ENCODE measurements at regions not wholly inside any gene's neighbourhood (a gene's known extent, or its start where the extent isn't known, plus 50 kb on each side); places are given as distances from the start of the nearest gene placed in this dataset.

- H3K36me3 Mint-ChIP-seq: no peaks in the 10 kb centered on the region
- no peak overlapping the region for H3K27ac Mint-ChIP-seq
- H3K4me3 Mint-ChIP-seq: no peak overlapping the region
- ChIA-PET CTCF (ENCODE audit: partially characterized antibody) (no interaction called here), POLR2A (ENCODE audit: partially characterized antibody) (no interaction called here)
- no peaks in the 10 kb centered on the region for H3K4me1 Mint-ChIP-seq
- peaks cover 2 to 15% (median 10%) of the 10 kb centered on the region in 8 donors for H3K9me3 Mint-ChIP-seq
- Histone ChIP-seq H3K4me3 (ENCODE audit: low read length in 2 of 2) (no peak overlapping the region), H3K9me3 (ENCODE audit: control insufficient read depth in 1 of 2, low read length in 2 of 2) (no peaks in the 10 kb centered on the region), H3K27ac (ENCODE audit: low read depth, low read length) (no peak overlapping the region), H3K27me3 (ENCODE audit: insufficient read depth, low read length) (no peaks in the 10 kb centered on the region), H3K36me3 (ENCODE audit: insufficient read depth, low read length) (no peaks in the 10 kb centered on the region), H3K4me1 (ENCODE audit: insufficient read depth, low read length) (no peaks in the 10 kb centered on the region)
- intact Hi-C loops (cut with micrococcal nuclease): no loop called here
- H3K27me3 Mint-ChIP-seq: peaks cover 3% of the 10 kb centered on the region in 2 donors
- no peak for DNase-seq
Observed at GRCh38 chr3:110664148-110664547, 407.5 kb upstream of the NECTIN3 start.

GRCh38 chr3:110666495-110666894 is 405.1 kb upstream of the NECTIN3 start:
- no peaks in the 10 kb centered on the region for H3K4me1 Mint-ChIP-seq
- DNase-seq: no peak
- Histone ChIP-seq H3K9me3 (ENCODE audit: control insufficient read depth in 1 of 2, low read length in 2 of 2) (no peaks in the 10 kb centered on the region), H3K4me3 (ENCODE audit: low read length in 2 of 2) (no peak overlapping the region), H3K27ac (ENCODE audit: low read depth, low read length) (no peak overlapping the region), H3K27me3 (ENCODE audit: insufficient read depth, low read length) (no peaks in the 10 kb centered on the region), H3K36me3 (ENCODE audit: insufficient read depth, low read length) (no peaks in the 10 kb centered on the region), H3K4me1 (ENCODE audit: insufficient read depth, low read length) (no peaks in the 10 kb centered on the region)
- POLR2A ChIA-PET (ENCODE audit: partially characterized antibody): no interaction called here
- CTCF ChIA-PET (ENCODE audit: partially characterized antibody): no interaction called here
- no peak overlapping the region for H3K27ac Mint-ChIP-seq
- H3K9me3 Mint-ChIP-seq: peaks cover 3 to 32% (median 14%) of the 10 kb centered on the region in 8 donors
- H3K36me3 Mint-ChIP-seq: no peaks in the 10 kb centered on the region
- intact Hi-C loops (cut with micrococcal nuclease): no loop called here
- H3K27me3 Mint-ChIP-seq: peaks cover 3 to 4% of the 10 kb centered on the region in 2 donors
- no peak overlapping the region for H3K4me3 Mint-ChIP-seq

- no peaks in the 10 kb centered on the region for H3K36me3 Mint-ChIP-seq
- ChIA-PET POLR2A (ENCODE audit: partially characterized antibody) (no interaction called here), CTCF (ENCODE audit: partially characterized antibody) (no interaction called here)
- H3K27me3 Mint-ChIP-seq: peaks cover 3 to 4% of the 10 kb centered on the region in 2 donors
- H3K27me3 ChIP-seq (ENCODE audit: insufficient read depth, low read length): no peaks in the 10 kb centered on the region
- no peak overlapping the region for H3K4me3 Mint-ChIP-seq
- H3K36me3 ChIP-seq (ENCODE audit: insufficient read depth, low read length): no peaks in the 10 kb centered on the region
- H3K4me1 Mint-ChIP-seq: no peaks in the 10 kb centered on the region
- H3K9me3 Mint-ChIP-seq: peaks cover 3 to 36% (median 14%) of the 10 kb centered on the region in 8 donors
- no peak overlapping the region for H3K4me3 ChIP-seq (ENCODE audit: low read length in 2 of 2)
- no peak overlapping the region for H3K27ac ChIP-seq (ENCODE audit: low read depth, low read length)
- intact Hi-C loops (cut with micrococcal nuclease): no loop called here
- DNase-seq: no peak
- H3K4me1 ChIP-seq (ENCODE audit: insufficient read depth, low read length): no peaks in the 10 kb centered on the region
- H3K9me3 ChIP-seq (ENCODE audit: control insufficient read depth in 1 of 2, low read length in 2 of 2): no peaks in the 10 kb centered on the region
- no peak overlapping the region for H3K27ac Mint-ChIP-seq
Observed at GRCh38 chr3:110667216-110667615, 404.4 kb upstream of the NECTIN3 start.

GRCh38 chr3:110670407-110670806 is 401.2 kb upstream of the NECTIN3 start:
- Histone ChIP-seq H3K9me3 (ENCODE audit: control insufficient read depth in 1 of 2, low read length in 2 of 2) (no peaks in the 10 kb centered on the region), H3K4me3 (ENCODE audit: low read length in 2 of 2) (no peak overlapping the region), H3K4me1 (ENCODE audit: insufficient read depth, low read length) (no peaks in the 10 kb centered on the region), H3K36me3 (ENCODE audit: insufficient read depth, low read length) (no peaks in the 10 kb centered on the region), H3K27ac (ENCODE audit: low read depth, low read length) (no peak overlapping the region), H3K27me3 (ENCODE audit: insufficient read depth, low read length) (no peaks in the 10 kb centered on the region)
- Mint-ChIP-seq H3K27ac (no peak overlapping the region), H3K27me3 (peaks cover 1 to 3% of the 10 kb centered on the region in 2 donors), H3K36me3 (no peaks in the 10 kb centered on the region), H3K4me1 (no peaks in the 10 kb centered on the region), H3K9me3 (peaks cover 3 to 39% (median 13%) of the 10 kb centered on the region in 8 donors), H3K4me3 (no peak overlapping the region)
- ChIA-PET POLR2A (ENCODE audit: partially characterized antibody) (no interaction called here), CTCF (ENCODE audit: partially characterized antibody) (no interaction called here)
- DNase-seq: no peak
- intact Hi-C loops (cut with micrococcal nuclease): no loop called here

- intact Hi-C loops (cut with micrococcal nuclease): no loop called here
- POLR2A ChIA-PET (ENCODE audit: partially characterized antibody): no interaction called here
- no peak overlapping the region for H3K4me3 ChIP-seq (ENCODE audit: low read length in 2 of 2)
- no peaks in the 10 kb centered on the region for H3K4me1 ChIP-seq (ENCODE audit: insufficient read depth, low read length)
- H3K36me3 ChIP-seq (ENCODE audit: insufficient read depth, low read length): no peaks in the 10 kb centered on the region
- CTCF ChIA-PET (ENCODE audit: partially characterized antibody): no interaction called here
- H3K4me1 Mint-ChIP-seq: no peaks in the 10 kb centered on the region
- H3K4me3 Mint-ChIP-seq: no peak overlapping the region
- no peak overlapping the region for H3K27ac ChIP-seq (ENCODE audit: low read depth, low read length)
- no peaks in the 10 kb centered on the region for H3K9me3 ChIP-seq (ENCODE audit: control insufficient read depth in 1 of 2, low read length in 2 of 2)
- no peak overlapping the region for H3K27ac Mint-ChIP-seq
- H3K36me3 Mint-ChIP-seq: no peaks in the 10 kb centered on the region
- H3K27me3 Mint-ChIP-seq: no peaks in the 10 kb centered on the region
- H3K27me3 ChIP-seq (ENCODE audit: insufficient read depth, low read length): no peaks in the 10 kb centered on the region
- peaks cover 0 to 7% (median 0%) of the 10 kb centered on the region in 8 donors for H3K9me3 Mint-ChIP-seq
- no peak for DNase-seq
Observed at GRCh38 chr3:110677506-110677905, 394.1 kb upstream of the NECTIN3 start.

DNA sequence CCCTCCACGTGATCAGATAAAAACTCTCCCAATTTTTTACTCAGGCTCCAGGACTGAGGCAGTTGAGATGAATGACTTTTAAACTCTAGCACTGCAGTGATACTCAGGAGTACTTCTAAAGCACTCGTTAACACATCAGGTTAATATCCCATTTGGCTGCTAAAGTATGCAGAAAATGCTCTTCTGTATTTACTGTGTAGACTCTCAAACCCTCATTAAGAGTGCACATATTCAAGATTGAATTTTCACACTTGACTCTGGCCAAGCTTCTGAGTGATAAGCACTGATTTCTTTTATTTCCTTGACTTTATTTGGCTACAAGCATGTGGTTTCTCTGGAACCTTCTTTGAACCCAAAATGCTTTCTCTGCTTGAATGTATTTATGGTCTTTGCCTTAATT is 392.3 kb upstream of the NECTIN3 start:
- Histone ChIP-seq H3K9me3 (ENCODE audit: control insufficient read depth in 1 of 2, low read length in 2 of 2) (no peaks in the 10 kb centered on the region), H3K27ac (ENCODE audit: low read depth, low read length) (no peak overlapping the region), H3K36me3 (ENCODE audit: insufficient read depth, low read length) (no peaks in the 10 kb centered on the region), H3K27me3 (ENCODE audit: insufficient read depth, low read length) (no peaks in the 10 kb centered on the region), H3K4me3 (ENCODE audit: low read length in 2 of 2) (no peak overlapping the region), H3K4me1 (ENCODE audit: insufficient read depth, low read length) (no peaks in the 10 kb centered on the region)
- no peak overlapping the region for H3K27ac Mint-ChIP-seq
- peaks cover 0 to 2% (median 0%) of the 10 kb centered on the region in 8 donors for H3K9me3 Mint-ChIP-seq
- no peaks in the 10 kb centered on the region for H3K4me1 Mint-ChIP-seq
- intact Hi-C loops (cut with micrococcal nuclease): no loop called here
- ChIA-PET POLR2A (ENCODE audit: partially characterized antibody) (no interaction called here), CTCF (ENCODE audit: partially characterized antibody) (no interaction called here)
- no peaks in the 10 kb centered on the region for H3K36me3 Mint-ChIP-seq
- no peak for DNase-seq
- H3K27me3 Mint-ChIP-seq: peaks cover 2 to 6% of the 10 kb centered on the region in 2 donors
- H3K4me3 Mint-ChIP-seq: no peak overlapping the region

DNA sequence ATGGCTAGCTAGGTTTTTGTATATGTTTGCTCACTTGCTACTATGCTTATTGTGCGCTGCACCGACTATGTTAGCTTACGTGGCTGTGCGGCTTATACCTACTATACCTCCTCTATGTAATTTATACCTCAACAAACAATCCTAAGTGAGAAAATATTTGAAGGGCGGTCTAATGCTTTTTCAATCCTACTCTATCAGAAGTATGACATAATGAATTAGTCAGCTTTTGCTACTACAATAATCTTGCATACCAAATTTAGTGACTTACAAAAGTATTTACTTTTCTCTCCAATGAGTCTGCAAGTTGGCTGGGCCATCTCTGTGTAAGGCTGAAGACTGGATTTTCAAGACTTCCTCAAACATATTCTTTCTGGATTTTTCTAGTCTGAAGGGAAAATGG is 391.2 kb upstream of the NECTIN3 start:
- Mint-ChIP-seq H3K4me3 (no peak overlapping the region), H3K27me3 (peaks cover 4 to 6% of the 10 kb centered on the region in 2 donors), H3K27ac (no peak overlapping the region), H3K4me1 (no peaks in the 10 kb centered on the region), H3K36me3 (no peaks in the 10 kb centered on the region), H3K9me3 (peaks cover 0 to 2% (median 0%) of the 10 kb centered on the region in 8 donors)
- no peaks in the 10 kb centered on the region for H3K9me3 ChIP-seq (ENCODE audit: control insufficient read depth in 1 of 2, low read length in 2 of 2)
- no peak for DNase-seq
- H3K36me3 ChIP-seq (ENCODE audit: insufficient read depth, low read length): no peaks in the 10 kb centered on the region
- intact Hi-C loops (cut with micrococcal nuclease): no loop called here
- POLR2A ChIA-PET (ENCODE audit: partially characterized antibody): no interaction called here
- CTCF ChIA-PET (ENCODE audit: partially characterized antibody): no interaction called here
- no peaks in the 10 kb centered on the region for H3K27me3 ChIP-seq (ENCODE audit: insufficient read depth, low read length)
- no peaks in the 10 kb centered on the region for H3K4me1 ChIP-seq (ENCODE audit: insufficient read depth, low read length)
- H3K4me3 ChIP-seq (ENCODE audit: low read length in 2 of 2): no peak overlapping the region
- H3K27ac ChIP-seq (ENCODE audit: low read depth, low read length): no peak overlapping the region

DNA sequence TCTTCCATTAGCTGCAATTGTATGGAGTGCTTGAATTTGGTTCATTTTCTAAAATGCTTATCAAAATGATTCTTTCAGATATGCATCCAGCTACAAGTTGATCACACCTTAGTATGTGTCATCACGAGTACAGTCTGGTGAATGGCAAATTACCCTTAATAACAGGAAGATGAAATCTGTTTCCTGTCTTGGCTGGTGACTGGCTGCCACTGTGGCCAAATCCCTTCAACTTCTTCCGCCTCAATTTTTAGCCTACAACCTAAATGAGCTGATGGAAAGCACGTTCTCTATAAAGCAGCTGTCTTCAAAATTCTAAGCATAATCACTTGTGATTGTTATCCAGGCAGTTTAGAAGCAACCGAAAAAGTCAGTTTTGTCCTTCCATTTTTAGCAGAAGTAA is 387.1 kb upstream of the NECTIN3 start:
- POLR2A ChIA-PET (ENCODE audit: partially characterized antibody): no interaction called here
- no peak overlapping the region for H3K27ac ChIP-seq (ENCODE audit: low read depth, low read length)
- H3K9me3 ChIP-seq (ENCODE audit: control insufficient read depth in 1 of 2, low read length in 2 of 2): no peaks in the 10 kb centered on the region
- intact Hi-C loops (cut with micrococcal nuclease): no loop called here
- Mint-ChIP-seq H3K4me1 (peaks cover 0 to 3% (median 0%) of the 10 kb centered on the region in 4 donors), H3K9me3 (peaks cover 0 to 2% (median 0%) of the 10 kb centered on the region in 8 donors), H3K27me3 (peaks cover 6 to 7% of the 10 kb centered on the region in 2 donors), H3K4me3 (no peak overlapping the region), H3K36me3 (no peaks in the 10 kb centered on the region), H3K27ac (no peak overlapping the region)
- DNase-seq: no peak
- CTCF ChIA-PET (ENCODE audit: partially characterized antibody): no interaction called here
- no peaks in the 10 kb centered on the region for H3K36me3 ChIP-seq (ENCODE audit: insufficient read depth, low read length)
- no peaks in the 10 kb centered on the region for H3K27me3 ChIP-seq (ENCODE audit: insufficient read depth, low read length)
- no peaks in the 10 kb centered on the region for H3K4me1 ChIP-seq (ENCODE audit: insufficient read depth, low read length)
- no peak overlapping the region for H3K4me3 ChIP-seq (ENCODE audit: low read length in 2 of 2)

Data from CD4-positive, alpha-beta memory T cell (primary cell).